HG03469 (cell line): ENCODE measurements at regions not wholly inside any gene's neighbourhood (a gene's known extent, or its start where the extent isn't known, plus 50 kb on each side); places are given as distances from the start of the nearest gene placed in this dataset.
"Not testable (repeated sequence)": the region's sequence is repeated elsewhere in the genome, so short reads cannot be mapped to it uniquely, and the experiment has no call there.

Source experiments
- ATAC-seq: cut with Tn5 transposase; IDR thresholded peaks from one replicate; pipeline ENCODE4 v1.9.1; 2021; ENCODE audit warnings: mild to moderate bottlenecking, moderate library complexity, moderate number of reproducible peaks; ENCODE audit not compliant: unreplicated experiment

- no peak for ATAC-seq
These were observed 606.2 kb downstream of the KLHL13 start for GRCh38 chrX:117510453-117510852.

GRCh38 chrX:117508021-117508420 is 608.6 kb downstream of the KLHL13 start:
- no peak for ATAC-seq

GRCh38 chrX:117487421-117487820 is 629.2 kb downstream of the KLHL13 start:
- ATAC-seq = no peak

GRCh38 chrX:117483950-117484349 is 632.7 kb downstream of the KLHL13 start:
- no peak for ATAC-seq

GRCh38 chrX:117458243-117458968 is 658.2 kb downstream of the KLHL13 start:
- ATAC-seq = no peak

- ATAC-seq = no peak
These were observed 660.8 kb downstream of the KLHL13 start for GRCh38 chrX:117455787-117456186.

- no peak for ATAC-seq
These were observed 687.1 kb downstream of the KLHL13 start for GRCh38 chrX:117429501-117429900.

GRCh38 chrX:117407449-117408150 is 709.0 kb downstream of the KLHL13 start:
- ATAC-seq = no peak

- no peak for ATAC-seq
These were observed 715.8 kb downstream of the KLHL13 start for GRCh38 chrX:117400839-117401238.

GRCh38 chrX:117400005-117400404 is 716.6 kb downstream of the KLHL13 start:
- ATAC-seq = no peak

- no peak for ATAC-seq
These were observed 718.8 kb downstream of the KLHL13 start for GRCh38 chrX:117397844-117398243.

GRCh38 chrX:117394506-117395070 is 722.0 kb downstream of the KLHL13 start:
- ATAC-seq = not testable (repeated sequence)

GRCh38 chrX:117392360-117392759 is 724.2 kb downstream of the KLHL13 start:
- not testable (repeated sequence) for ATAC-seq

- no peak for ATAC-seq
These were observed 740.1 kb downstream of the KLHL13 start for GRCh38 chrX:117376460-117376859.

GRCh38 chrX:117335209-117335608 is 781.4 kb downstream of the KLHL13 start:
- ATAC-seq = no peak

- no peak for ATAC-seq
These were observed 789.2 kb downstream of the KLHL13 start for GRCh38 chrX:117327373-117327772.

- no peak for ATAC-seq
These were observed 790.9 kb downstream of the KLHL13 start for GRCh38 chrX:117325706-117326105.

- no peak for ATAC-seq
These were observed 811.3 kb downstream of the KLHL13 start for GRCh38 chrX:117305168-117305766.

GRCh38 chrX:117301086-117301485 is 815.5 kb downstream of the KLHL13 start:
- ATAC-seq = no peak

- ATAC-seq = no peak
These were observed 824.9 kb downstream of the KLHL13 start for GRCh38 chrX:117291760-117292159.

GRCh38 chrX:117274965-117275364 is 812.2 kb upstream of the CT83 start:
- ATAC-seq = no peak
